ENCODE measurements at regions not wholly inside any gene's neighbourhood (a gene's known extent, or its start where the extent isn't known, plus 50 kb on each side); places are given as distances from the start of the nearest gene placed in this dataset.

DNA sequence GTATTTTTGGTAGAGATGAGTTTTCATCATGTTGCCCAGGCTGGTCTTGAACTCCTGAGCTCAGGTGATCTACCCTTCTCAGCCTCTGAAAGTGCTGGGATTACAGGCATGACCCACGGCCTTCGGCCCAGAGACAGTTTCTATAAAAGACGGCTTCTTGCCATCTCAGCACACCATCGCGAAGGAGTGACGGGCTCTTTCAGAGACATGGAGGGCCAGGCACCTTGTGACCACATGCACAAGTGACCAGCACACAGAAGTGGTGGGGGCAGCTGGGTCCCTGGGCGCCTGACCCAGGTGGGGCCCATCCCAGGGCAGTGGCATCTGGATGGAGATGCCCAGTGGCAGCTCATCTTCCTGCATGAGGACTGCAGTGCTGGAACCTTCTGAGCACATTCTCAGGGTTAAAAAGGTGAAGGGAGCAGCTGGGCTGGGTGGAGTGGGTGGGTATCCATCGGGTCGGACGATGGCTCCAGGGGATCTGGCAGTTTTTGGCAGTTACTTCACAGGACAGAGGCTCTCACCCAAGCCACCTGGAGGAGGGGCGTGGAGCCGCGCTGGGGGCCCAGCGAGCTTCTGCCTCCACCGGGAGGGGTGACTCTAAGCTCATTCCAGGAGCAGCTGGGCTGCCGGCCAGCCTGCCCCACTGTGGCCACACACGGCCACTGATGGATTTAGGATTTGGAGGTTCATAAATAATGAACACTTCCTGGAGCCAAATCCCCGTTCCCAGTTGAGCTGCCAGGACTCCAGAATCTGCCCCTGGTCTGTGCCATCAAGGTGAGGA, 373.0 kb downstream of the CTTN start:
- Histone ChIP-seq H3K4me3 (no peak overlapping the region), H3K9me3 (ENCODE audit: control insufficient read depth in 4 of 4, insufficient read depth in 3 of 4, low read length in 3 of 4) (peaks cover 0 to 4% (median 0%) of the 10 kb centered on the region in 4 donors), H3K4me1 (ENCODE audit: control insufficient read depth in 5 of 5, insufficient read depth in 5 of 5, low read length in 5 of 5) (no peaks in the 10 kb centered on the region), H3K27ac (ENCODE audit: low read depth in 1 of 2, low read length in 1 of 2) (no peak overlapping the region), H3K27me3 (ENCODE audit: control insufficient read depth in 3 of 3, insufficient read depth in 3 of 3, low read length in 2 of 3) (no peaks in the 10 kb centered on the region), H3K9ac (ENCODE audit: insufficient read depth in 1 of 2, low read length in 2 of 2) (no peak overlapping the region), H3K36me3 (ENCODE audit: control insufficient read depth in 4 of 4, insufficient read depth in 4 of 4, low read length in 4 of 4) (no peaks in the 10 kb centered on the region)
- ATAC-seq (ENCODE audit: insufficient read depth, low FRiP score): no peak
- WGBS, 2 donors: 82% methylated on average over 18 of the region's 18 CpGs
- TF ChIP-seq, protein P1, sequence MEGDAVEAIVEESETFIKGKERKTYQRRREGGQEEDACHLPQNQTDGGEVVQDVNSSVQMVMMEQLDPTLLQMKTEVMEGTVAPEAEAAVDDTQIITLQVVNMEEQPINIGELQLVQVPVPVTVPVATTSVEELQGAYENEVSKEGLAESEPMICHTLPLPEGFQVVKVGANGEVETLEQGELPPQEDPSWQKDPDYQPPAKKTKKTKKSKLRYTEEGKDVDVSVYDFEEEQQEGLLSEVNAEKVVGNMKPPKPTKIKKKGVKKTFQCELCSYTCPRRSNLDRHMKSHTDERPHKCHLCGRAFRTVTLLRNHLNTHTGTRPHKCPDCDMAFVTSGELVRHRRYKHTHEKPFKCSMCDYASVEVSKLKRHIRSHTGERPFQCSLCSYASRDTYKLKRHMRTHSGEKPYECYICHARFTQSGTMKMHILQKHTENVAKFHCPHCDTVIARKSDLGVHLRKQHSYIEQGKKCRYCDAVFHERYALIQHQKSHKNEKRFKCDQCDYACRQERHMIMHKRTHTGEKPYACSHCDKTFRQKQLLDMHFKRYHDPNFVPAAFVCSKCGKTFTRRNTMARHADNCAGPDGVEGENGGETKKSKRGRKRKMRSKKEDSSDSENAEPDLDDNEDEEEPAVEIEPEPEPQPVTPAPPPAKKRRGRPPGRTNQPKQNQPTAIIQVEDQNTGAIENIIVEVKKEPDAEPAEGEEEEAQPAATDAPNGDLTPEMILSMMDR (IDR thresholded peaks at IDR 0.05; ENCODE audit: control extremely low read depth, extremely low read depth): no peak
- no peak for DNase-seq

DNA sequence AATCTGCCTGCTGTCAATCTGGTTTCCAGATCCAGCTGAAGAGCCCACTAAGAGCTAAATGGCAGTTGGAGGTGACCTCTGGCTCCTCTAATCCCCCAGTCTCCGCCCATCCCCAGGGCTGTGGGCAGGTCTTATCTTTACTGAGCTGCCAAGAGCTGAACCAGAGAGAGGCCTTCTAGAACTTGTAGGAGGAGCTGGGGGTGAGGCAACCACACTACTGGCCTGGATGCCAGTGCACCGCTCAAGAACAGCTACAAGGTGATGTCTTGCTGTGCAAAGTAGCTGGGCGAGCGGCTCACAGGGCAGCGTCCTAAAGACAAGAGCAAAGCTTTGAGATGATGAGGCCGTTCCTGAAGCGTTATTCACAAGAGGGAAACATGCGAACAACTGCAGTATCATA, 374.6 kb downstream of the CTTN start:
- Histone ChIP-seq H3K4me1 (ENCODE audit: control insufficient read depth in 5 of 5, insufficient read depth in 5 of 5, low read length in 5 of 5) (no peaks in the 10 kb centered on the region), H3K36me3 (ENCODE audit: control insufficient read depth in 4 of 4, insufficient read depth in 4 of 4, low read length in 4 of 4) (no peaks in the 10 kb centered on the region), H3K9ac (ENCODE audit: insufficient read depth in 1 of 2, low read length in 2 of 2) (no peak overlapping the region), H3K4me3 (no peak overlapping the region), H3K9me3 (ENCODE audit: control insufficient read depth in 4 of 4, insufficient read depth in 3 of 4, low read length in 3 of 4) (peaks cover 0 to 1% (median 0%) of the 10 kb centered on the region in 4 donors), H3K27ac (ENCODE audit: low read depth in 1 of 2, low read length in 1 of 2) (no peak overlapping the region), H3K27me3 (ENCODE audit: control insufficient read depth in 3 of 3, insufficient read depth in 3 of 3, low read length in 2 of 3) (no peaks in the 10 kb centered on the region)
- TF ChIP-seq, protein P1 (IDR thresholded peaks at IDR 0.05; ENCODE audit: control extremely low read depth, extremely low read depth): no peak
- no peak for ATAC-seq (ENCODE audit: insufficient read depth, low FRiP score)
- WGBS, 2 donors: 82 to 90% methylated on average over 8 of the region's 8 CpGs
- no peak for DNase-seq

DNA sequence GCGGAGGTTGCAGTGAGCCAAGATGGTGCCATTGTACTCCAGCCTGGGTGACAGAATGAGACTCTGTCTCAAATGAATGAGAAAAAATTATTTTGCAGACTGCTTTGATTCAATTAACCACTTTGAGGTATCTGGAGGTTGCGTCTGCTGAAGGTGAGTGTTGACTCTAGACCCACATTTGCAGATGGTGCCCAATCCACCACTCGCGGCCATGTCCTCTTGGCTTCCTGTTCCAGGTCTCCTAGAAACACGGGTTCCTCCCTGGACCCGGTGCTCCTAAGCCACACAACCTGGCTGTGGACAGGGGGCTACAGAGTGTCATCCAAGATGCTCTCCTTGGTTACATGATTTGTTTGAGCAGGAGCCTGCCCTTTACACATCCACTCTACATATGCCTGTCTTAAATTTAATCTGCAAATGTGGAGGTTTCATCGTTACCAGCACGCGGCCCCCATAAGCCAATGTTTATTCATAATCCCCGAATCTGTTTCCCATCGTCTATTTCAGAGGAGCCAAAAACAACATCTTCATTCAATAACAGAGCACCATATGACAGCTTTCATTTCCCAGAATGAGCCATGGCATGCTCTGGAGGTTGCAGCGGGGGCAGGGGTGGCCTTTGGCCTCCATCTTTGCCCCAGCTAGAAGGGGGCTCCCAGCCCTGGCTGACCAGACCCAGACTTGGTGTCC, 377.2 kb downstream of the CTTN start:
- Histone ChIP-seq H3K9me3 (ENCODE audit: control insufficient read depth in 4 of 4, insufficient read depth in 3 of 4, low read length in 3 of 4) (no peaks in the 10 kb centered on the region), H3K27me3 (ENCODE audit: control insufficient read depth in 3 of 3, insufficient read depth in 3 of 3, low read length in 2 of 3) (no peaks in the 10 kb centered on the region), H3K4me1 (ENCODE audit: control insufficient read depth in 5 of 5, insufficient read depth in 5 of 5, low read length in 5 of 5) (no peaks in the 10 kb centered on the region), H3K9ac (ENCODE audit: insufficient read depth in 1 of 2, low read length in 2 of 2) (no peak overlapping the region), H3K27ac (ENCODE audit: low read depth in 1 of 2, low read length in 1 of 2) (no peak overlapping the region), H3K36me3 (ENCODE audit: control insufficient read depth in 4 of 4, insufficient read depth in 4 of 4, low read length in 4 of 4) (no peaks in the 10 kb centered on the region), H3K4me3 (no peak overlapping the region)
- DNase-seq: no peak
- TF ChIP-seq, protein P1 (IDR thresholded peaks at IDR 0.05; ENCODE audit: control extremely low read depth, extremely low read depth): no peak
- no peak for ATAC-seq (ENCODE audit: insufficient read depth, low FRiP score)
- WGBS, 2 donors: 91 to 93% methylated on average over 12 of the region's 12 CpGs

Measured in lung (tissue), 11 donors.